ENCODE measurements at regions not wholly inside any gene's neighbourhood (a gene's known extent, or its start where the extent isn't known, plus 50 kb on each side); places are given as distances from the start of the nearest gene placed in this dataset.

GRCh38 chr11:134950692-134951304, 538.8 kb upstream of the B3GAT1 start:
- Histone ChIP-seq H3K4me2 (ENCODE audit: extremely low read depth, insufficient read depth, low read length) (no peak overlapping the region), H3K9me3 (ENCODE audit: control insufficient read depth, insufficient read depth, low read depth, low read length) (no peaks in the 10 kb centered on the region), H3K27ac (ENCODE audit: insufficient read depth, low read length) (no peak overlapping the region), H2AFZ (ENCODE audit: low read length) (no peak overlapping the region), H3K27me3 (ENCODE audit: control insufficient read depth, insufficient read depth, low read length) (no peaks in the 10 kb centered on the region), H3K4me1 (ENCODE audit: control insufficient read depth, extremely low read depth, insufficient read depth, low read length) (peaks cover 3% of the 10 kb centered on the region), H4K20me1 (ENCODE audit: control insufficient read depth, extremely low read depth, insufficient read depth, low read length) (no peaks in the 10 kb centered on the region), H3K9ac (ENCODE audit: insufficient read depth, low read length) (no peak overlapping the region), H3K79me2 (ENCODE audit: control insufficient read depth, insufficient read depth, low read length) (no peaks in the 10 kb centered on the region), H3K4me3 (replicated peaks in 1 of 4; ENCODE audit: control extremely low read depth in 1 of 4, insufficient read depth in 1 of 4, low read depth in 3 of 4, low read length in 4 of 4) (no peak overlapping the region), H3K36me3 (ENCODE audit: control insufficient read depth, insufficient read depth, low read length) (no peaks in the 10 kb centered on the region)
- peak; percentile 29 to 79 for DNase-seq (ENCODE audit: low read depth in 2 of 2)
- no peak for TF ChIP-seq CTCF (conservative IDR thresholded peaks at IDR 0.05 in 1 of 2, IDR thresholded peaks at IDR 0.05 in 1 of 2; ENCODE audit: low read depth in 1 of 2, low read length in 2 of 2)
- TF ChIP-seq EZH2 (IDR thresholded peaks at IDR 0.05; ENCODE audit: low read length, missing control alignments), result no peak

- Histone ChIP-seq H3K9me3 (ENCODE audit: control insufficient read depth, insufficient read depth, low read depth, low read length) (no peaks in the 10 kb centered on the region), H3K9ac (ENCODE audit: insufficient read depth, low read length) (no peak overlapping the region), H3K36me3 (ENCODE audit: control insufficient read depth, insufficient read depth, low read length) (no peaks in the 10 kb centered on the region), H3K79me2 (ENCODE audit: control insufficient read depth, insufficient read depth, low read length) (no peaks in the 10 kb centered on the region), H4K20me1 (ENCODE audit: control insufficient read depth, extremely low read depth, insufficient read depth, low read length) (no peaks in the 10 kb centered on the region), H3K27me3 (ENCODE audit: control insufficient read depth, insufficient read depth, low read length) (no peaks in the 10 kb centered on the region), H2AFZ (ENCODE audit: low read length) (no peak overlapping the region), H3K4me2 (ENCODE audit: extremely low read depth, insufficient read depth, low read length) (peak overlapping the region; percentile 44), H3K4me3 (replicated peaks in 1 of 4; ENCODE audit: control extremely low read depth in 1 of 4, insufficient read depth in 1 of 4, low read depth in 3 of 4, low read length in 4 of 4) (no peak overlapping the region), H3K27ac (ENCODE audit: insufficient read depth, low read length) (peak overlapping the region; percentile 23), H3K4me1 (ENCODE audit: control insufficient read depth, extremely low read depth, insufficient read depth, low read length) (peaks cover 3% of the 10 kb centered on the region)
- TF ChIP-seq CTCF (conservative IDR thresholded peaks at IDR 0.05 in 1 of 2, IDR thresholded peaks at IDR 0.05 in 1 of 2; ENCODE audit: low read depth in 1 of 2, low read length in 2 of 2), result no peak
- no peak for TF ChIP-seq EZH2 (IDR thresholded peaks at IDR 0.05; ENCODE audit: low read length, missing control alignments)
- DNase-seq (ENCODE audit: low read depth in 2 of 2), result peak; percentile 79 to 90
Measured at GRCh38 chr11:134949121-134950090, 537.4 kb upstream of the B3GAT1 start.

GRCh38 chr11:134947556-134947955, 535.5 kb upstream of the B3GAT1 start:
- Histone ChIP-seq H3K27me3 (ENCODE audit: control insufficient read depth, insufficient read depth, low read length) (no peaks in the 10 kb centered on the region), H3K9ac (ENCODE audit: insufficient read depth, low read length) (no peak overlapping the region), H3K36me3 (ENCODE audit: control insufficient read depth, insufficient read depth, low read length) (no peaks in the 10 kb centered on the region), H3K4me1 (ENCODE audit: control insufficient read depth, extremely low read depth, insufficient read depth, low read length) (peaks cover 3% of the 10 kb centered on the region), H2AFZ (ENCODE audit: low read length) (no peak overlapping the region), H4K20me1 (ENCODE audit: control insufficient read depth, extremely low read depth, insufficient read depth, low read length) (no peaks in the 10 kb centered on the region), H3K4me2 (ENCODE audit: extremely low read depth, insufficient read depth, low read length) (no peak overlapping the region), H3K4me3 (replicated peaks in 1 of 4; ENCODE audit: control extremely low read depth in 1 of 4, insufficient read depth in 1 of 4, low read depth in 3 of 4, low read length in 4 of 4) (no peak overlapping the region), H3K79me2 (ENCODE audit: control insufficient read depth, insufficient read depth, low read length) (no peaks in the 10 kb centered on the region), H3K9me3 (ENCODE audit: control insufficient read depth, insufficient read depth, low read depth, low read length) (no peaks in the 10 kb centered on the region), H3K27ac (ENCODE audit: insufficient read depth, low read length) (no peak overlapping the region)
- DNase-seq (ENCODE audit: low read depth in 2 of 2), result no peak
- TF ChIP-seq CTCF (conservative IDR thresholded peaks at IDR 0.05 in 1 of 2, IDR thresholded peaks at IDR 0.05 in 1 of 2; ENCODE audit: low read depth in 1 of 2, low read length in 2 of 2), result no peak
- no peak for TF ChIP-seq EZH2 (IDR thresholded peaks at IDR 0.05; ENCODE audit: low read length, missing control alignments)
